ENCODE measurements at regions not wholly inside any gene's neighbourhood (a gene's known extent, or its start where the extent isn't known, plus 50 kb on each side); places are given as distances from the start of the nearest gene placed in this dataset.
A peak's percentile ranks its signal among the peaks of the same experiment; 100 is the strongest.

DNA sequence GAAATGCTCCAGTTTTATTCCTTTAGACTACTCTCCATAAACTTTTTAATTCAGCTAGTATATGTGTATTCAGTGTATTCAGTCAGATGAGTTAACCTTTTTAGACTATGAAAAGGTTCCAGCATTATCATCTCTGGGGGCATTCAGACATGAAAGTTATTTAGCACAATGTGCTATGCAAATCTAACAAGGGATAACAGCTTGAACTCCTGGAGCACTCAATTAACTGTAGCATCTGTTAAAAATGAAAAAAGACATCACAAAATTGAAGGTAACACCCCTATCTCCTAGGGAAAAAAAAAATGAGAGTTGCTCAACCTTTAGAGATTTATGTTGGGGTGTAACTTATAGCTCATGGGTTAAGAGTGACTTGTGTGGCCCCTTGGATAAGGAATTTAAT is 211.5 kb downstream of the PHLDA1 start:
- no peaks in the 10 kb centered on the region for H3K36me3 ChIP-seq (ENCODE audit: control insufficient read depth, insufficient read depth, low read length)
- no peak overlapping the region for H3K4me3 ChIP-seq (ENCODE audit: low read depth, low read length)
- no peaks in the 10 kb centered on the region for H3K4me1 ChIP-seq (ENCODE audit: control insufficient read depth, insufficient read depth, low read length)
- no peaks in the 10 kb centered on the region for H3K27me3 ChIP-seq (ENCODE audit: control insufficient read depth, insufficient read depth, low read length)
- H3K27ac ChIP-seq (ENCODE audit: low read depth, low read length): no peak overlapping the region
- peak in 1 of 6 donors; percentile 48 for DNase-seq (ENCODE audit: low read depth in 4 of 6, low spot score in 6 of 6)
- H3K9me3 ChIP-seq (ENCODE audit: control insufficient read depth, insufficient read depth, low read length): no peaks in the 10 kb centered on the region

DNA sequence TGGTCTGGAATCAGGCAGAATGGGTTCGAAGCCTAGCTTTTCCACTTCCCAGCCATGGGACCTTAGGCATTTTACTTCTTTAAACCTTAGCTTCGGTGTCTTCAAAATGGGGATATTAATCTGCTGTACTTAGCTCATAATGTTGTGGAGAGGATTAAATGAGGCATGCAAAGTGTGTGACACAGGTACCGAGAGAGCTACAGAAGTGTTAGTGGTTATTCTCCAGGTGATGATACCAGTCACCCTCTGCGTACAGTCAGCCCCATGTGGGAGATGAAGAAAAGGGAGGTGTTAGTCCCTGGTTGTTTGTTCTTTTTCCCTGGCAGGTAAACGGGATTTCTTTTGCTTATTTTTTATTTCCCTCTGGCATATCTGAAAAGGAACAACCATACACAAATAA is 212.1 kb downstream of the PHLDA1 start:
- Histone ChIP-seq H3K27ac (ENCODE audit: low read depth, low read length) (no peak overlapping the region), H3K9me3 (ENCODE audit: control insufficient read depth, insufficient read depth, low read length) (no peaks in the 10 kb centered on the region), H3K4me1 (ENCODE audit: control insufficient read depth, insufficient read depth, low read length) (peaks cover 3% of the 10 kb centered on the region), H3K4me3 (ENCODE audit: low read depth, low read length) (no peak overlapping the region), H3K36me3 (ENCODE audit: control insufficient read depth, insufficient read depth, low read length) (no peaks in the 10 kb centered on the region), H3K27me3 (ENCODE audit: control insufficient read depth, insufficient read depth, low read length) (no peaks in the 10 kb centered on the region)
- no peak for DNase-seq (ENCODE audit: low read depth in 4 of 6, low spot score in 6 of 6)
- 90% methylated on average over 2 of the region's 5 CpGs for WGBS (ENCODE audit: insufficient coverage)

DNA sequence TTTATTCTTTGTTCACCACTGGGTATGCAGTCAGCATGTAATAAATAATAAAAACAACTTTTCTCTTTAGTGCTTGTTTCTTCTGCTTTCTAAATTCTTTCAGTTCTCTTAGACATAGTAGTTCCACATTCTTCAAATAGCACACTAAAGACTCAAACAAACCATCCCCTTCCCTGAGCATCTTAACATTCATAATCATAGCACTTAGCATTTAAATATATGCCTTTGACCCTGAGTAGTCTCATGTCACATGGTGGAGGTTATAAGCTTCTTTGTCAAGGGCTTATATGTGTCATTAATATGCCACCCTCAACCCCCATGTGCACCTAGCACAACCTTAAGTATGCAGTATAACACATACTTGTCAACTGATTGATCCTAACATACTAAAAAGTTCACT is 212.7 kb downstream of the PHLDA1 start:
- Histone ChIP-seq H3K4me1 (ENCODE audit: control insufficient read depth, insufficient read depth, low read length) (peaks cover 3% of the 10 kb centered on the region), H3K36me3 (ENCODE audit: control insufficient read depth, insufficient read depth, low read length) (no peaks in the 10 kb centered on the region), H3K9me3 (ENCODE audit: control insufficient read depth, insufficient read depth, low read length) (no peaks in the 10 kb centered on the region), H3K27ac (ENCODE audit: low read depth, low read length) (no peak overlapping the region), H3K27me3 (ENCODE audit: control insufficient read depth, insufficient read depth, low read length) (no peaks in the 10 kb centered on the region), H3K4me3 (ENCODE audit: low read depth, low read length) (no peak overlapping the region)
- DNase-seq (ENCODE audit: low read depth in 4 of 6, low spot score in 6 of 6): no peak

DNA sequence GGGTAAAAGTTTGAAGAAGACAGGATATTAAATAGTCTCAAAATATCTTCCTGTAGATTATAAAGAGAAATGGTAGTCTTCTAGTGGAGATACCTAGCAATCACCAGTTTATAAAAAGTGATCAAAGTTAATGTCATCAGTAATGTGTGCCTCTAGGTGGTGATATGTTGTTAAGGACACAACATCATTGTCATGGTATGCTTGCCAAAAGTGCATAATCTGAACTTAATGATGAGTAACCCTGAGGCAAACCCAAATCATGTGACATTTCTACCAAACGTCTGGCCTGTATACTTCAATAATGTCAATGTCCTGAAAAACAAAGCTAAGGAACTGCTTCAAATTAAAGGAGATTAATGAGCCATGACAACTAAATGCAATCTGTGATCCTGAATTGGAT is 214.7 kb downstream of the PHLDA1 start:
- no CpG with 5 or more reads among the region's 1 CpG for WGBS (ENCODE audit: insufficient coverage)
- peak in 1 of 6 donors; percentile 59 for DNase-seq (ENCODE audit: low read depth in 4 of 6, low spot score in 6 of 6)

DNA sequence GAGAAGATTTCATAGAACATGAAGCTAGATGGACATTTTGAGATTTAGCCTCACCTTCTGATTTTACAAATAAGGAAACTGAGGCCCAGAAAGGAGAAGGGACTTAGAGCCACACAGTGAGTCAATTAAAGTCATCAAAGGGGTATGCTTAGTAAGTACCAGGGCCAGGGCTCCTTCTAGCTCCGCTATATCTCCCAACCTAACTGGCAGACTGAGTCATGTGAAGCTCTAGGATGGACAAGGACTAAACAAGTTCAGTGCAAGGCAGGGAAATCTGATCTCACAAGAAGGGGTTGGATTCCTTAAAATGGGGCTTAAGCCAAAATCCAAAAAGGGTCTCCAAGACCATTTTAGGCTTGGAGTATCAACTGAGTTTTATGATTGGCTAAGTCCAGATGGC is 215.8 kb downstream of the PHLDA1 start:
- no peaks in the 10 kb centered on the region for H3K27me3 ChIP-seq (ENCODE audit: control insufficient read depth, insufficient read depth, low read length)
- no CpG with 5 or more reads among the region's 1 CpG for WGBS (ENCODE audit: insufficient coverage)
- H3K9me3 ChIP-seq (ENCODE audit: control insufficient read depth, insufficient read depth, low read length): no peaks in the 10 kb centered on the region
- no peaks in the 10 kb centered on the region for H3K36me3 ChIP-seq (ENCODE audit: control insufficient read depth, insufficient read depth, low read length)
- peak overlapping the region; percentile 58 for H3K27ac ChIP-seq (ENCODE audit: low read depth, low read length)
- no peak for DNase-seq (ENCODE audit: low read depth in 4 of 6, low spot score in 6 of 6)
- H3K4me1 ChIP-seq (ENCODE audit: control insufficient read depth, insufficient read depth, low read length): peaks cover 3% of the 10 kb centered on the region
- no peak overlapping the region for H3K4me3 ChIP-seq (ENCODE audit: low read depth, low read length)

More for the DNA sequence above, 214.7 kb downstream of the PHLDA1 start:
- Histone ChIP-seq H3K4me3 (ENCODE audit: low read depth, low read length) (no peak overlapping the region), H3K27me3 (ENCODE audit: control insufficient read depth, insufficient read depth, low read length) (no peaks in the 10 kb centered on the region), H3K27ac (ENCODE audit: low read depth, low read length) (no peak overlapping the region), H3K4me1 (ENCODE audit: control insufficient read depth, insufficient read depth, low read length) (peaks cover 3% of the 10 kb centered on the region), H3K36me3 (ENCODE audit: control insufficient read depth, insufficient read depth, low read length) (no peaks in the 10 kb centered on the region), H3K9me3 (ENCODE audit: control insufficient read depth, insufficient read depth, low read length) (no peaks in the 10 kb centered on the region)

DNA sequence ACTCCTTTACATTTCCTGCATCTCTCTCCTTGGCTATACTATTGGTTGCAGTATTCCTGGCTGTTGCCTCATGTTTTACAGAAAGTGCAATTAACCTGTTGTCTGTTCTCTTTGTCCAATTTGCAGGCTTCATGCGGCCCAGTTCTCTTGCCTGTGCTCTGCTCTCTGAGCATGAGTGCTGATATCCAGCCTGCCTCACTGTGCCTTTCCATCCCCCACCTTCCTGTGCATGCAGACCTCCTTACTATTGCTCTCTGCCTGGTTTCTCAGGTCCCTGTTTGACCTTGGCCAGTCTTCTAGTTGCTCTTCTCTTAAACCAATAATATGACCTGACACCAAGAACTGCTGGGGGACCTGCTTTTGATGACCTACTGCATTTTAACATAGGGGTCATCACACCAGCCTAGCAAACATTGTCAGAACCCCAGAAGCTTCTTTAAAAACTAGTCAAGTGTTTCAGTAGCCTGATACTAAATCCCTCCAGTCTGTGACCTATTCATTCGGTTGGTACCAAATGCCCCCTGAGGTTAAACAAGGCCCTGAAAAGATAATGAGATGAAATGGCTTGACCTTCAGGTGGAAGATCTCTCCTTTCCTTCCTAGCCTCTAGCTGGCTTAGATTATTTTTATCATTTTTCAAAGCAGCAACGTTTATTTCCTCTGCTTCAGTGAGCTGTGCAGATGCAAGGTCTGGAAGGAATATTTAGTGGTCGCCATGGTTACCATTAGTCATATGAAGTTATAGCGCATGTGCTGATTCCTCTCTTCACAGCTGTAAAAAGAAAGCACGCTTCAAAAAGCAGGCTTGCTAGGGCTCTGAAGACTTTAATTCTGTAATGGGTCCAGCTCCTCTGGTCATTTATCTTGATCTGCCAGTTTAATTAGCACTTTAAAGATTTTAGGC is 216.5 kb downstream of the PHLDA1 start:
- H3K27ac ChIP-seq (ENCODE audit: low read depth, low read length): peak overlapping the region; percentile 70
- peak in 5 of 6 donors; percentile 39 to 96 (median 58) for DNase-seq (ENCODE audit: low read depth in 4 of 6, low spot score in 6 of 6)
- H3K9me3 ChIP-seq (ENCODE audit: control insufficient read depth, insufficient read depth, low read length): no peaks in the 10 kb centered on the region
- no peaks in the 10 kb centered on the region for H3K27me3 ChIP-seq (ENCODE audit: control insufficient read depth, insufficient read depth, low read length)
- no peak overlapping the region for H3K4me3 ChIP-seq (ENCODE audit: low read depth, low read length)
- peaks cover 3% of the 10 kb centered on the region for H3K4me1 ChIP-seq (ENCODE audit: control insufficient read depth, insufficient read depth, low read length)
- 62% methylated on average over 3 of the region's 6 CpGs for WGBS (ENCODE audit: insufficient coverage)
- no peaks in the 10 kb centered on the region for H3K36me3 ChIP-seq (ENCODE audit: control insufficient read depth, insufficient read depth, low read length)

DNA sequence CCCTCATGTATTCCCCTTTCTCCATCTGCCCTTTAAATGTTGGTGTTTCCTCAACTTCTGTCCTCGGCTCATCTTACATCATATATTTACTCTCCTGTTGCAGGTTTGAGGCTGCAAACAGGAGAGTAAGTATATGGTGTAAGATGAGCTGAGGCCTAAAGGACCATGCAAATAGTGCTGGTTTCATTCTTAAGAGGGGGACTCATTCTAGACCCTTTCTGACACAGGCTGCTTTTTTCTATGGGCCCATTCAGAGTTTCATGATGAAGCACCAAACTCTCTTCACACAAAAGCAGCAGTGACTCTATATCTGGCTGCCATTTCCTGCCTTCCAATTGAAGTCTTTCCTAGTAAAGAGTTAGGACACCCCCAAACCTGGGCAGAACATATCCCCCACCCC is 218.5 kb downstream of the PHLDA1 start:
- H3K4me1 ChIP-seq (ENCODE audit: control insufficient read depth, insufficient read depth, low read length): peaks cover 3% of the 10 kb centered on the region

DNA sequence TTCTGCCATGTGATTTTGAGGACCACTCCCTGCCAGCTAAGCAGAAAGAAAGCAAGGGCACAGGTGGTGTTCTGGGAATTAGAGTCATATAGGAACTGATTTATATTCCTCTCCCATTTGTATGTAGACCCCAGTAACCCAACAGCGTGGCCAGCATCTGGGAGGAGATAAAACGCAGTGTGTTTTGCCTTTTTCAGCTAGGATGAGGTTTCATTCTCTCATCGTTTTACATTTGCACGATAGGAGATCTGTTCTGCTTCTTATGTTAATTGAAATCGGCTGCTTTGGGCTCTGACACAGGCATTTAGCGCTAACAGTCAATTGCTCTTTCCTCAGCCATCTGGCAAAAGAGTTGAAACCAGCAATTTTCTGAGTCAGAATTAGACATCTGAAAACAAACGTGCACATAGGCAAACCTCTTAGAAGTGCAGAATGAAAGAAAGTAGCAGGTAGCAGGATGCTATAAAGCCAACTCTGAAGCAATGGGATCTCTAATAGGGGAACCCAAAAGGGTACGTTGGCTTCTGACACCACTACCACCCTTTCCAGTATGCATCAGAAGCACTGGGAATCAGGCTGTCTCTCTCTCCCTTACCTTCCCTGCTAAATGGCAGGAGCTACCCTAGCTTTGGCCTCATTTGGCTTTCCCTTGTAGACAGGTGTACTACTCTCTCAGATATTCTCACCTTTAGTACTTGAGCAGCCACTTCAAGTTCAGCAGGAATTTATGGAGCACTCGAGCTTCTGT is 219.1 kb downstream of the PHLDA1 start:
- WGBS (ENCODE audit: insufficient coverage): 14% methylated on average over 8 of the region's 9 CpGs
- H3K9me3 ChIP-seq (ENCODE audit: control insufficient read depth, insufficient read depth, low read length): no peaks in the 10 kb centered on the region
- peaks cover 3% of the 10 kb centered on the region for H3K4me1 ChIP-seq (ENCODE audit: control insufficient read depth, insufficient read depth, low read length)
- H3K36me3 ChIP-seq (ENCODE audit: control insufficient read depth, insufficient read depth, low read length): no peaks in the 10 kb centered on the region
- peak in 4 of 6 donors; percentile 33 to 93 (median 73) for DNase-seq (ENCODE audit: low read depth in 4 of 6, low spot score in 6 of 6)
- H3K4me3 ChIP-seq (ENCODE audit: low read depth, low read length): peak overlapping the region; percentile 5
- no peaks in the 10 kb centered on the region for H3K27me3 ChIP-seq (ENCODE audit: control insufficient read depth, insufficient read depth, low read length)
- peak overlapping the region; percentile 70 for H3K27ac ChIP-seq (ENCODE audit: low read depth, low read length)

More for the DNA sequence above, 218.5 kb downstream of the PHLDA1 start:
- Histone ChIP-seq H3K27me3 (ENCODE audit: control insufficient read depth, insufficient read depth, low read length) (no peaks in the 10 kb centered on the region), H3K4me3 (ENCODE audit: low read depth, low read length) (no peak overlapping the region), H3K27ac (ENCODE audit: low read depth, low read length) (no peak overlapping the region), H3K36me3 (ENCODE audit: control insufficient read depth, insufficient read depth, low read length) (no peaks in the 10 kb centered on the region), H3K9me3 (ENCODE audit: control insufficient read depth, insufficient read depth, low read length) (no peaks in the 10 kb centered on the region)
- DNase-seq (ENCODE audit: low read depth in 4 of 6, low spot score in 6 of 6): no peak
- no CpG with 5 or more reads among the region's 1 CpG for WGBS (ENCODE audit: insufficient coverage)

DNA sequence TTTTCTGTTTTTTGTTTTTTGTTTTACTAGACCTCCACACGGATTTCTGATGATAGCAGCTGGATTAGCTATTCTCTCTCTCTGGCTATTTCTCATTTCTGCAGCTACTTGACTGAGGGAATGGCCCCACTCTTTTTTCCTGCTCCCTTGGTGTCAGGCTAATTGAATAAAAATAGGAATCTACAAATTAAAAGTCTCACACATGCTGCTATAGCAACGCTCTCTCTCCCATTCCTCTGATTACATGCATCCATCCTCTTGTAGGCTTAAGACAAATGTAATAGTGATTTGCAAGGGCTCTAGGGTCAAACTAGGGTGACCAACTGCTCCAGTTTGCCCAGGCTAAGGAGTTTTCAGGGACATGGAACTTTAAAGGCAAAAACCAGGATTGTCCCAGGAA is 221.8 kb downstream of the PHLDA1 start:
- DNase-seq (ENCODE audit: low read depth in 4 of 6, low spot score in 6 of 6): peak in 1 of 6 donors; percentile 78
- no peaks in the 10 kb centered on the region for H3K27me3 ChIP-seq (ENCODE audit: control insufficient read depth, insufficient read depth, low read length)
- H3K36me3 ChIP-seq (ENCODE audit: control insufficient read depth, insufficient read depth, low read length): no peaks in the 10 kb centered on the region
- H3K4me1 ChIP-seq (ENCODE audit: control insufficient read depth, insufficient read depth, low read length): peaks cover under 1% of the 10 kb centered on the region
- no peak overlapping the region for H3K27ac ChIP-seq (ENCODE audit: low read depth, low read length)
- peaks cover 5% of the 10 kb centered on the region for H3K9me3 ChIP-seq (ENCODE audit: control insufficient read depth, insufficient read depth, low read length)
- WGBS (ENCODE audit: insufficient coverage): no CpG with 5 or more reads among the region's 2 CpGs
- no peak overlapping the region for H3K4me3 ChIP-seq (ENCODE audit: low read depth, low read length)

Measured in spinal cord (tissue), 9 donors.